WTC11 (cell line): ENCODE measurements at regions not wholly inside any gene's neighbourhood (a gene's known extent, or its start where the extent isn't known, plus 50 kb on each side); places are given as distances from the start of the nearest gene placed in this dataset.

Experiments used
- ATAC-seq: fragments of 200-7000 bp; cut with Tn5 transposase; 2 replicates; pipeline ENCODE4 v1.10.0; 2021; ENCODE audit warnings: mild to moderate bottlenecking, moderate library complexity
- CTCF ChIA-PET: fragments of 300-600 bp; sonication (Branson Sonifier 250); formaldehyde crosslinking; loops from one replicate; lab custom pipeline; 2021; ENCODE audit warnings: antibody characterized with exemption; lab: Charles Lee
- POLR2A ChIA-PET: fragments of 350-600 bp; sonication (Branson Sonifier 250); formaldehyde crosslinking; loops from one replicate; lab custom pipeline; 2021; ENCODE audit warnings: antibody characterized with exemption; lab: Charles Lee
- DNase-seq: peaks from one replicate; pipeline ENCODE4 v3.0.0; 2021; ENCODE audit warnings: low spot score
- H3K27ac Mint-ChIP-seq: 2 replicates; pipeline ENCODE4 v1.8.0; 2021; ENCODE audit warnings: mixed read lengths
- H3K27me3 Mint-ChIP-seq: 2 replicates; pipeline ENCODE4 v1.8.0; 2021; ENCODE audit warnings: low read depth, mild to moderate bottlenecking, moderate library complexity, mixed read lengths
- H3K36me3 Mint-ChIP-seq: 2 replicates; pipeline ENCODE4 v1.8.0; 2021; ENCODE audit warnings: mixed read lengths
- H3K4me1 Mint-ChIP-seq: 2 replicates; pipeline ENCODE4 v1.8.0; 2022; ENCODE audit warnings: mixed read lengths
- H3K4me3 Mint-ChIP-seq: 2 replicates; pipeline ENCODE4 v1.8.0; 2021; ENCODE audit warnings: mild to moderate bottlenecking, moderate library complexity, mixed read lengths
- H3K9me3 Mint-ChIP-seq: 2 replicates; pipeline ENCODE4 v1.8.0; 2021; ENCODE audit warnings: mixed read lengths
- AFF4 ChIP-seq: sonication (generic); formaldehyde crosslinking; IDR thresholded peaks from 2 replicates; pipeline ENCODE4 v1.8.1; 2023; ENCODE audit warnings: mild to moderate bottlenecking, missing genetic modification reagents, borderline replicate concordance
- AR ChIP-seq: fragments of 250-450 bp; sonication (Bioruptor Pico); IDR thresholded peaks from 2 replicates; pipeline ENCODE4 v1.9.0; 2021; ENCODE audit warnings: mild to moderate bottlenecking
- FOXP4 ChIP-seq: sonication (generic); formaldehyde crosslinking; IDR thresholded peaks from 2 replicates; pipeline ENCODE4 v1.8.0; 2022; ENCODE audit warnings: mild to moderate bottlenecking, missing genetic modification reagents
- GRHL2 ChIP-seq: fragments of 250-450 bp; sonication (Bioruptor Pico); IDR thresholded peaks from 2 replicates; pipeline ENCODE4 v1.8.0; 2022; ENCODE audit warnings: mild to moderate bottlenecking, moderate library complexity; ENCODE audit not compliant: insufficient replicate concordance, severe bottlenecking
- HMGA2 ChIP-seq: fragments of 250-450 bp; sonication (Bioruptor Pico); IDR thresholded peaks from 2 replicates; pipeline ENCODE4 v1.4.0; 2021; ENCODE audit warnings: mild to moderate bottlenecking, moderate library complexity
- IRF1 ChIP-seq: sonication (generic); formaldehyde crosslinking; IDR thresholded peaks from 2 replicates; pipeline ENCODE4 v1.8.0; 2023; ENCODE audit warnings: missing genetic modification reagents
- NFE2L1 ChIP-seq: sonication (generic); formaldehyde crosslinking; IDR thresholded peaks from 2 replicates; pipeline ENCODE4 v1.8.1; 2023; ENCODE audit warnings: missing genetic modification reagents
- NFYB ChIP-seq: sonication (generic); formaldehyde crosslinking; conservative IDR thresholded peaks from 2 replicates; pipeline ENCODE4 v1.8.0; 2022; ENCODE audit warnings: low read depth, missing genetic modification reagents
- PRRX2 ChIP-seq: fragments of 250-450 bp; sonication (Bioruptor Pico); IDR thresholded peaks from 2 replicates; pipeline ENCODE4 v1.8.0; 2021; ENCODE audit warnings: mild to moderate bottlenecking
- TEAD4 ChIP-seq: sonication (generic); formaldehyde crosslinking; IDR thresholded peaks from 2 replicates; pipeline ENCODE4 v1.8.0; 2022; ENCODE audit warnings: mild to moderate bottlenecking, missing genetic modification reagents
- TP53 ChIP-seq: sonication (generic); formaldehyde crosslinking; IDR thresholded peaks from 2 replicates; pipeline ENCODE4 v1.8.1; 2023; ENCODE audit warnings: mild to moderate bottlenecking, missing genetic modification reagents
- ZBTB21 ChIP-seq: sonication (generic); formaldehyde crosslinking; IDR thresholded peaks from 2 replicates; pipeline ENCODE4 v1.8.1; 2023; ENCODE audit warnings: mild to moderate bottlenecking, missing genetic modification reagents, borderline replicate concordance
- ZNF232 ChIP-seq: sonication (generic); formaldehyde crosslinking; IDR thresholded peaks from 2 replicates; pipeline ENCODE4 v1.8.0; 2022; ENCODE audit warnings: mild to moderate bottlenecking, missing genetic modification reagents
- ZNF416 ChIP-seq: fragments of 250-450 bp; sonication (Bioruptor Pico); IDR thresholded peaks from 2 replicates; pipeline ENCODE4 v1.9.0; 2021; ENCODE audit warnings: mild to moderate bottlenecking, inconsistent platforms
- TF ChIP-seq, protein P1 (sequence below): sonication (generic); formaldehyde crosslinking; IDR thresholded peaks from 2 replicates; pipeline ENCODE4 v1.8.1; 2022; ENCODE audit warnings: mild to moderate bottlenecking, missing genetic modification reagents, moderate library complexity, borderline replicate concordance
- TF ChIP-seq, protein P2 (sequence below): sonication (generic); formaldehyde crosslinking; IDR thresholded peaks from 2 replicates; pipeline ENCODE4 v1.8.0; 2022; ENCODE audit warnings: mild to moderate bottlenecking, missing genetic modification reagents
- TF ChIP-seq, protein P3 (sequence below): sonication (generic); formaldehyde crosslinking; IDR thresholded peaks from 2 replicates; pipeline ENCODE4 v1.8.0; 2022; ENCODE audit warnings: mild to moderate bottlenecking, missing genetic modification reagents

DNA sequence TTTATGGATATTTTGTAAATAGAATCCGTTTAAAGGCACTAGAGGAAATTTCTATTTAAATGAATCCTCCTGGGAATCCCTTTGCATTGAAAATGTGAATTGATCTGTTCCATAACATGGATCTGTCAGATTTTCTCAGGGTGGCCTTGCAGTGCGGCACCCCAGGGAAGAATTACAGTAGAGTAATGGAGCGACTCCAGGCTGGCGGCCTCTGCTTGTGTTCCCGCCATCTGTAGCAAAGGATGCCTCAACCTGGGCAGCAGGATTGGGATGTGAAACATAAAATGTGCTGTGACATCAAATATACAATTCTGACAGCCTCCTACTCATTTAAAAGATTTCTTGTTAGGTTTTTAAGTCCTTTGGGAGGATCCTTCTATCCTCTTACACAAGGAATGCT lies 115.9 kb downstream of the RHOU start (continued):
- TF ChIP-seq, protein P1, sequence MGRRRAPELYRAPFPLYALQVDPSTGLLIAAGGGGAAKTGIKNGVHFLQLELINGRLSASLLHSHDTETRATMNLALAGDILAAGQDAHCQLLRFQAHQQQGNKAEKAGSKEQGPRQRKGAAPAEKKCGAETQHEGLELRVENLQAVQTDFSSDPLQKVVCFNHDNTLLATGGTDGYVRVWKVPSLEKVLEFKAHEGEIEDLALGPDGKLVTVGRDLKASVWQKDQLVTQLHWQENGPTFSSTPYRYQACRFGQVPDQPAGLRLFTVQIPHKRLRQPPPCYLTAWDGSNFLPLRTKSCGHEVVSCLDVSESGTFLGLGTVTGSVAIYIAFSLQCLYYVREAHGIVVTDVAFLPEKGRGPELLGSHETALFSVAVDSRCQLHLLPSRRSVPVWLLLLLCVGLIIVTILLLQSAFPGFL (CRISPR knock-in tag): no peak
- TF ChIP-seq, all 79 proteins: peak for 0

DNA sequence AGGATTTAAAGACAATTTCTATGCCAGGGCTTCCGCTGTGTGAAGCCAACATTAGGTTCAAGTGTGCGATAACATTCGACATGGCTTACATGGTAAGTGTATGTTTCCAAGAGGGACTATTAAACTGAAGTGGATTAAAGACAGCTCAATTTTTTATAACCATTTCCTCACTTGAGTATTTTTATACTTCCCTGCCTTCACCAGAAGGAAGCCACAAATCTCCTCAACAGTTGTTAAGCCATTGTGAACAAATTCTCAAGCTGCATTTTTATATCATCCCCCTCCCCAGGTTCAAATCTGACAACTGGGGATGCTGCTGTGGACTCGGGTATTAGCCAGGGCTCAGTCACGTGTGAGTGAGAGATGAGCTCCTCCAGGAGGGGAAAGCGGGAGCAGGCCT lies 116.3 kb downstream of the RHOU start:
- no peak for ATAC-seq
- no peak overlapping the region for H3K27ac Mint-ChIP-seq
- CTCF ChIA-PET: no interaction called here
- H3K36me3 Mint-ChIP-seq: peaks cover 15% of the 10 kb centered on the region
- TF ChIP-seq AFF4 (CRISPR knock-in tag): no peak
- TF ChIP-seq, all 79 proteins: peak for 0
- POLR2A ChIA-PET: no interaction called here
- no peak for DNase-seq
- H3K4me3 Mint-ChIP-seq: no peak overlapping the region
- H3K9me3 Mint-ChIP-seq: peaks cover 29% of the 10 kb centered on the region
- H3K27me3 Mint-ChIP-seq: peaks cover 6% of the 10 kb centered on the region
- H3K4me1 Mint-ChIP-seq: peaks cover 44% of the 10 kb centered on the region

DNA sequence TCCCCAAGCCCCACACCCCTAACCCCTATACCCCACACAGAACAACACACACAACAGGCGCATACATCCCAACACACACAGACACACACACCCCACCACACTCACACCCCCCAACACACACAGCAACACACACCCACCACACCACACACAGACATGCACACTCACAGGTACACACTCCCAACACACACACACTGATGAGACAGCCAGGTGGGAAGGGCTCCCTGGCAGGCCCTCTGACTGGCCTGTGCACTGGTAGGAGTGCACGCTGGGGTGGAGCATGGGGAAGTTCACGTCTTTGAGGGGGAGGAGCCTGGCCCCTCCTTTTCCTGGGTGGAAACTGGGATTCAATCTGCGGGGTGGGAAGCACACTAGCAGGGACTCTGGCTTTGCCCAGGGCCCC lies 116.7 kb downstream of the RHOU start:
- peaks cover 44% of the 10 kb centered on the region for H3K4me1 Mint-ChIP-seq
- H3K27me3 Mint-ChIP-seq: peaks cover 6% of the 10 kb centered on the region
- H3K36me3 Mint-ChIP-seq: peaks cover 15% of the 10 kb centered on the region
- ChIA-PET POLR2A (no interaction called here), CTCF (interaction anchor here (0.7 kb wide), 1 partner anchor 9 kb away, joined by 3 read pairs; no protein-coding TSS in a partner anchor)
- TF ChIP-seq ZBTB21 (CRISPR knock-in tag) (no peak), NFE2L1 (CRISPR knock-in tag) (no peak), IRF1 (CRISPR knock-in tag) (no peak), ZNF416 (CRISPR knock-in tag) (no peak), ZNF232 (CRISPR knock-in tag) (no peak), GRHL2 (CRISPR knock-in tag) (no peak), TEAD4 (CRISPR knock-in tag) (no peak), HMGA2 (no peak), TP53 (CRISPR knock-in tag) (no peak), AR (CRISPR knock-in tag) (no peak), FOXP4 (CRISPR knock-in tag) (no peak), PRRX2 (no peak), NFYB (CRISPR knock-in tag) (no peak)
- TF ChIP-seq, protein P2, sequence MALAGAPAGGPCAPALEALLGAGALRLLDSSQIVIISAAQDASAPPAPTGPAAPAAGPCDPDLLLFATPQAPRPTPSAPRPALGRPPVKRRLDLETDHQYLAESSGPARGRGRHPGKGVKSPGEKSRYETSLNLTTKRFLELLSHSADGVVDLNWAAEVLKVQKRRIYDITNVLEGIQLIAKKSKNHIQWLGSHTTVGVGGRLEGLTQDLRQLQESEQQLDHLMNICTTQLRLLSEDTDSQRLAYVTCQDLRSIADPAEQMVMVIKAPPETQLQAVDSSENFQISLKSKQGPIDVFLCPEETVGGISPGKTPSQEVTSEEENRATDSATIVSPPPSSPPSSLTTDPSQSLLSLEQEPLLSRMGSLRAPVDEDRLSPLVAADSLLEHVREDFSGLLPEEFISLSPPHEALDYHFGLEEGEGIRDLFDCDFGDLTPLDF (CRISPR knock-in tag): no peak
- TF ChIP-seq, protein P3, sequence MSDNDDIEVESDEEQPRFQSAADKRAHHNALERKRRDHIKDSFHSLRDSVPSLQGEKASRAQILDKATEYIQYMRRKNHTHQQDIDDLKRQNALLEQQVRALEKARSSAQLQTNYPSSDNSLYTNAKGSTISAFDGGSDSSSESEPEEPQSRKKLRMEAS: no peak
- ATAC-seq (no peak), DNase-seq (no peak)
- peaks cover 29% of the 10 kb centered on the region for H3K9me3 Mint-ChIP-seq
- no peak overlapping the region for H3K27ac Mint-ChIP-seq
- H3K4me3 Mint-ChIP-seq: no peak overlapping the region
